Activated CD8-positive, alpha-beta T cell treated with anti-CD3 and anti-CD28 coated beads for 36 hours (primary cell): ENCODE measurements at regions not wholly inside any gene's neighbourhood (a gene's known extent, or its start where the extent isn't known, plus 50 kb on each side); places are given as distances from the start of the nearest gene placed in this dataset.

Source experiments
- ATAC-seq: fragments of 200-7000 bp; cut with Tn5 transposase; one replicate; pipeline ENCODE4 v1.10.0; 2021; ENCODE audit warnings: mild to moderate bottlenecking, moderate library complexity
- CTCF ChIA-PET: fragments of 350-600 bp; sonication (Branson Sonifier 250); formaldehyde crosslinking; loops from one replicate; lab custom pipeline; 2021; ENCODE audit warnings: antibody characterized with exemption; lab: Charles Lee
- POLR2A ChIA-PET: fragments of 350-600 bp; sonication (Branson Sonifier 250); formaldehyde crosslinking; loops from one replicate; lab custom pipeline; 2021; ENCODE audit warnings: antibody characterized with exemption; lab: Charles Lee
- DNase-seq: peaks from one replicate; pipeline ENCODE4 v3.0.0-alpha.2; 2020
- H3K27ac Mint-ChIP-seq: one replicate; pipeline ENCODE4 v1.8.0; 2021; ENCODE audit warnings: mild to moderate bottlenecking, mixed read lengths
- H3K27me3 Mint-ChIP-seq: one replicate; pipeline ENCODE4 v1.8.0; 2021; ENCODE audit warnings: mixed read lengths
- H3K36me3 Mint-ChIP-seq: one replicate; pipeline ENCODE4 v1.8.0; 2021; ENCODE audit warnings: low read depth, mixed read lengths
- H3K4me1 Mint-ChIP-seq: one replicate; pipeline ENCODE4 v1.8.0; 2021; ENCODE audit warnings: low read depth, mixed read lengths
- H3K4me3 Mint-ChIP-seq: one replicate; pipeline ENCODE4 v1.8.0; 2021; ENCODE audit warnings: mild to moderate bottlenecking, moderate library complexity, mixed read lengths
- H3K9me3 Mint-ChIP-seq: one replicate; pipeline ENCODE4 v1.8.0; 2021; ENCODE audit warnings: mixed read lengths
- CTCF ChIP-seq: fragments of 200-600 bp; IDR thresholded peaks from one replicate; pipeline ENCODE4 v1.8.0; 2022; ENCODE audit warnings: antibody characterized with exemption, mild to moderate bottlenecking
- intact Hi-C: fragments of 100-400 bp; cut with micrococcal nuclease; formaldehyde crosslinking; loops from one replicate; pipeline ENCODE4 v1.10.0; 2022

- Mint-ChIP-seq H3K4me3 (no peak overlapping the region), H3K27me3 (peaks cover 5% of the 10 kb centered on the region), H3K36me3 (no peaks in the 10 kb centered on the region), H3K9me3 (no peaks in the 10 kb centered on the region), H3K4me1 (no peaks in the 10 kb centered on the region), H3K27ac (no peak overlapping the region)
- ChIA-PET POLR2A (no interaction called here), CTCF (no interaction called here)
- no peak for DNase-seq
- intact Hi-C loops = no loop called here
- no peak for TF ChIP-seq CTCF
- no peak for ATAC-seq
These were observed 413.5 kb upstream of the C2CD4B start for GRCh38 chr15:62578546-62578945.

GRCh38 chr15:62578960-62579359 lies 413.9 kb upstream of the C2CD4B start:
- no peak overlapping the region for H3K27ac Mint-ChIP-seq
- CTCF ChIA-PET = no interaction called here
- ATAC-seq (no peak), DNase-seq (no peak)
- no peak overlapping the region for H3K4me3 Mint-ChIP-seq
- H3K4me1 Mint-ChIP-seq = no peaks in the 10 kb centered on the region
- TF ChIP-seq CTCF = no peak
- H3K36me3 Mint-ChIP-seq = no peaks in the 10 kb centered on the region
- intact Hi-C loops = no loop called here
- peaks cover 5% of the 10 kb centered on the region for H3K27me3 Mint-ChIP-seq
- no peaks in the 10 kb centered on the region for H3K9me3 Mint-ChIP-seq
- POLR2A ChIA-PET = no interaction called here

GRCh38 chr15:62579842-62580241 lies 414.8 kb upstream of the C2CD4B start:
- no peak overlapping the region for H3K27ac Mint-ChIP-seq
- POLR2A ChIA-PET = no interaction called here
- no peaks in the 10 kb centered on the region for H3K36me3 Mint-ChIP-seq
- H3K4me1 Mint-ChIP-seq = no peaks in the 10 kb centered on the region
- DNase-seq (no peak), ATAC-seq (no peak)
- TF ChIP-seq CTCF = no peak
- intact Hi-C loops = no loop called here
- no peaks in the 10 kb centered on the region for H3K9me3 Mint-ChIP-seq
- peaks cover 5% of the 10 kb centered on the region for H3K27me3 Mint-ChIP-seq
- CTCF ChIA-PET = no interaction called here
- H3K4me3 Mint-ChIP-seq = no peak overlapping the region

- H3K4me3 Mint-ChIP-seq = no peak overlapping the region
- no peak for TF ChIP-seq CTCF
- intact Hi-C loops = no loop called here
- no peak overlapping the region for H3K27ac Mint-ChIP-seq
- H3K36me3 Mint-ChIP-seq = no peaks in the 10 kb centered on the region
- H3K4me1 Mint-ChIP-seq = no peaks in the 10 kb centered on the region
- ChIA-PET CTCF (no interaction called here), POLR2A (no interaction called here)
- no peak for DNase-seq
- ATAC-seq = no peak
- H3K9me3 Mint-ChIP-seq = no peaks in the 10 kb centered on the region
- peaks cover 2% of the 10 kb centered on the region for H3K27me3 Mint-ChIP-seq
These were observed 417.5 kb upstream of the C2CD4B start for GRCh38 chr15:62582580-62582979.

- no peaks in the 10 kb centered on the region for H3K4me1 Mint-ChIP-seq
- H3K36me3 Mint-ChIP-seq = no peaks in the 10 kb centered on the region
- DNase-seq (no peak), ATAC-seq (no peak)
- intact Hi-C loops = no loop called here
- H3K27ac Mint-ChIP-seq = no peak overlapping the region
- H3K27me3 Mint-ChIP-seq = peaks cover 2% of the 10 kb centered on the region
- ChIA-PET CTCF (interaction anchor here (0.7 kb wide), 1 partner anchor 21 kb away, joined by 3 read pairs; no protein-coding TSS in a partner anchor), POLR2A (no interaction called here)
- no peak overlapping the region for H3K4me3 Mint-ChIP-seq
- TF ChIP-seq CTCF = no peak
- no peaks in the 10 kb centered on the region for H3K9me3 Mint-ChIP-seq
These were observed 419.5 kb upstream of the C2CD4B start for GRCh38 chr15:62584301-62585235.
